DMS153 treated with DMSO at 0.1 percent for 48 hours (cell line): ENCODE measurements at regions not wholly inside any gene's neighbourhood (a gene's known extent, or its start where the extent isn't known, plus 50 kb on each side); places are given as distances from the start of the nearest gene placed in this dataset.

Experiments
- DNase-seq: peaks from one replicate; lab custom pipeline; 2025; ENCODE audit not compliant: unreplicated experiment; lab: John Stamatoyannopoulos, UW

- no peak for DNase-seq
Observed at GRCh38 chr4:138894709-138895108, 120.9 kb upstream of the NOCT start.

- DNase-seq, result no peak
Observed at GRCh38 chr4:138894011-138894410, 121.6 kb upstream of the NOCT start.

GRCh38 chr4:138892483-138893407 lies 122.8 kb upstream of the NOCT start:
- DNase-seq, result no peak

- peak; percentile 55 for DNase-seq
Observed at GRCh38 chr4:138891631-138892031, 124.0 kb upstream of the NOCT start.

- DNase-seq, result peak; percentile 80
Observed at GRCh38 chr4:138890891-138891570, 124.5 kb upstream of the NOCT start.

GRCh38 chr4:138889216-138889615 lies 126.4 kb upstream of the NOCT start:
- DNase-seq, result no peak

- no peak for DNase-seq
Observed at GRCh38 chr4:138887741-138888140, 127.8 kb upstream of the NOCT start.

- DNase-seq, result no peak
Observed at GRCh38 chr4:138887341-138887740, 128.2 kb upstream of the NOCT start.

- DNase-seq, result no peak
Observed at GRCh38 chr4:138879757-138880156, 135.8 kb upstream of the NOCT start.

GRCh38 chr4:138875891-138876608 lies 139.5 kb upstream of the NOCT start:
- DNase-seq, result no peak

GRCh38 chr4:138871555-138871875 lies 144.1 kb upstream of the NOCT start:
- DNase-seq, result no peak

GRCh38 chr4:138870737-138871554 lies 144.6 kb upstream of the NOCT start:
- DNase-seq, result peak; percentile 95

GRCh38 chr4:138869631-138870030 lies 145.9 kb upstream of the NOCT start:
- no peak for DNase-seq

- peak; percentile 22 for DNase-seq
Observed at GRCh38 chr4:138869165-138869564, 146.4 kb upstream of the NOCT start.

GRCh38 chr4:138868562-138868961 lies 147.0 kb upstream of the NOCT start:
- no peak for DNase-seq

- no peak for DNase-seq
Observed at GRCh38 chr4:138867404-138867803, 148.2 kb upstream of the NOCT start.

- no peak for DNase-seq
Observed at GRCh38 chr4:138866314-138866713, 149.3 kb upstream of the NOCT start.

GRCh38 chr4:138865765-138866164 lies 149.8 kb upstream of the NOCT start:
- DNase-seq, result no peak

- DNase-seq, result no peak
Observed at GRCh38 chr4:138864961-138865720, 150.4 kb upstream of the NOCT start.

GRCh38 chr4:138863160-138863559 lies 152.4 kb upstream of the NOCT start:
- DNase-seq, result no peak
